HG02938 (cell line): ENCODE measurements at regions not wholly inside any gene's neighbourhood (a gene's known extent, or its start where the extent isn't known, plus 50 kb on each side); places are given as distances from the start of the nearest gene placed in this dataset.
"Not testable (repeated sequence)": the region's sequence is repeated elsewhere in the genome, so short reads cannot be mapped to it uniquely, and the experiment has no call there.

Experiments used
- ATAC-seq: cut with Tn5 transposase; IDR thresholded peaks from one replicate; pipeline ENCODE4 v1.9.1; 2021; ENCODE audit warnings: mild to moderate bottlenecking, moderate library complexity; ENCODE audit not compliant: unreplicated experiment

GRCh38 chr12:94816746-94817145, 166.4 kb upstream of the TMCC3 start:
- ATAC-seq: not testable (repeated sequence)

- no peak for ATAC-seq
Measured at GRCh38 chr12:94815958-94816357, 165.6 kb upstream of the TMCC3 start.

- ATAC-seq: no peak
Measured at GRCh38 chr12:94815450-94815849, 165.1 kb upstream of the TMCC3 start.

- no peak for ATAC-seq
Measured at GRCh38 chr12:94813314-94813713, 163.0 kb upstream of the TMCC3 start.

- ATAC-seq: peak; percentile 41
Measured at GRCh38 chr12:94812345-94812744, 162.0 kb upstream of the TMCC3 start.

- ATAC-seq: peak; percentile 63
Measured at GRCh38 chr12:94811611-94812010, 161.3 kb upstream of the TMCC3 start.

GRCh38 chr12:94807951-94808350, 157.6 kb upstream of the TMCC3 start:
- ATAC-seq: no peak

GRCh38 chr12:94806617-94807016, 156.3 kb upstream of the TMCC3 start:
- ATAC-seq: no peak

GRCh38 chr12:94805749-94806529, 155.6 kb upstream of the TMCC3 start:
- ATAC-seq: no peak

- no peak for ATAC-seq
Measured at GRCh38 chr12:94803939-94804338, 153.6 kb upstream of the TMCC3 start.

GRCh38 chr12:94802796-94803195, 152.4 kb upstream of the TMCC3 start:
- ATAC-seq: no peak

- ATAC-seq: no peak
Measured at GRCh38 chr12:94801745-94802144, 151.4 kb upstream of the TMCC3 start.

GRCh38 chr12:94799136-94799535, 148.8 kb upstream of the TMCC3 start:
- ATAC-seq: no peak

- no peak for ATAC-seq
Measured at GRCh38 chr12:94798113-94798512, 147.8 kb upstream of the TMCC3 start.

- no peak for ATAC-seq
Measured at GRCh38 chr12:94795520-94795919, 145.2 kb upstream of the TMCC3 start.

- ATAC-seq: no peak
Measured at GRCh38 chr12:94795044-94795443, 144.7 kb upstream of the TMCC3 start.

- ATAC-seq: no peak
Measured at GRCh38 chr12:94793191-94793595, 142.8 kb upstream of the TMCC3 start.

GRCh38 chr12:94792693-94793092, 142.3 kb upstream of the TMCC3 start:
- ATAC-seq: no peak

- ATAC-seq: no peak
Measured at GRCh38 chr12:94791933-94792332, 141.6 kb upstream of the TMCC3 start.

GRCh38 chr12:94790825-94791224, 140.5 kb upstream of the TMCC3 start:
- no peak for ATAC-seq

GRCh38 chr12:94790370-94790769, 140.0 kb upstream of the TMCC3 start:
- no peak for ATAC-seq

- ATAC-seq: no peak
Measured at GRCh38 chr12:94789510-94790225, 139.3 kb upstream of the TMCC3 start.
